ENCODE measurements at regions not wholly inside any gene's neighbourhood (a gene's known extent, or its start where the extent isn't known, plus 50 kb on each side); places are given as distances from the start of the nearest gene placed in this dataset.

DNA sequence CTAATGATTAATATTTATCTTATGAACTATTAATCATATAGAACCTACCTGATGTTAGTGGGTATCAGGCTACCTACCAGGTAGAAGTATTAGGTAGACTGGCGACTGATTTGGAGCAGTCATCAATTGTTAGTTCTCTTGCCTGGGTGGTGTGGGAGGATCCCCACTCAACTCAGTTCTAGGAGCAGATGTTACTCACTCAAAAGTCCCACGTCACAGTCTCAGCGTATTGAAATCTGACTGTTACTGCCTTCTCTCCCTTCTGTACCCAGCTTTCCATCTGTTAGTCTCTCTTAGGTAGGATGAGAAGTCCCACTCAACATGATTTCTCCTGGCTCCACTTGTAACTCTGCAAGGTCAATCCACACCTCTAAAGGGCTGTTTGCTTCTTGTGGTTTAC, 102.7 kb downstream of the OLFM4 start:
- ATAC-seq (ENCODE audit: insufficient read depth, low read depth) (no peak), DNase-seq (no peak)

DNA sequence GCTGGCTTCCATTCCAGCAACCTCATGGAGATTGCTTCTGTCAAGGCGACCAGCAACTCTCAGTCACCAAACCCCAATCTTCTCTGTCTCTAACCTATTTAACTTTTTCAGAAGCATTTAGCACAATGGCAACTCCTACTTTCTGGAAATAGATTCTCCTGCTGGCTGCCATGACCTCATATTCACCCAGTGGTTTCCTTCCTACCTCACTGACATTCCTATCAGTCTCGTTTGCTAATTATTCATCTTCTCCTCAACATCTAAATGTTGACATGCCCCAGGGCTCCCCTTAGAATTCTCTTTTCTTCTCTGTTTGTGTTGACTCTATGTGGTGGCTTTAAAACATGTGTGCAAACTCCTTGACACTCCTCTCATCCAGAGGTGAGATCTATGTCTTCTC, 106.7 kb downstream of the OLFM4 start:
- DNase-seq (no peak), ATAC-seq (ENCODE audit: insufficient read depth, low read depth) (no peak)
- no peaks in the 10 kb centered on the region for H3K27me3 ChIP-seq (ENCODE audit: insufficient read depth, low read length, poor library complexity)
- no peak overlapping the region for H3K27ac ChIP-seq (ENCODE audit: low read length)
- H3K4me3 ChIP-seq (ENCODE audit: low read depth in 1 of 2, low read length in 2 of 2): no peak overlapping the region
- no peaks in the 10 kb centered on the region for H4K20me1 ChIP-seq (ENCODE audit: insufficient read depth, low read length)
- peaks cover 3% of the 10 kb centered on the region for H3K4me1 ChIP-seq (ENCODE audit: insufficient read depth, low read length)
- H3K9ac ChIP-seq (ENCODE audit: low read depth, low read length): no peak overlapping the region
- no peak overlapping the region for H3K4me2 ChIP-seq (ENCODE audit: insufficient read depth, low read length)
- no peaks in the 10 kb centered on the region for H3K9me3 ChIP-seq (ENCODE audit: insufficient read depth, low read length, severe bottlenecking)
- TF ChIP-seq, protein P1, sequence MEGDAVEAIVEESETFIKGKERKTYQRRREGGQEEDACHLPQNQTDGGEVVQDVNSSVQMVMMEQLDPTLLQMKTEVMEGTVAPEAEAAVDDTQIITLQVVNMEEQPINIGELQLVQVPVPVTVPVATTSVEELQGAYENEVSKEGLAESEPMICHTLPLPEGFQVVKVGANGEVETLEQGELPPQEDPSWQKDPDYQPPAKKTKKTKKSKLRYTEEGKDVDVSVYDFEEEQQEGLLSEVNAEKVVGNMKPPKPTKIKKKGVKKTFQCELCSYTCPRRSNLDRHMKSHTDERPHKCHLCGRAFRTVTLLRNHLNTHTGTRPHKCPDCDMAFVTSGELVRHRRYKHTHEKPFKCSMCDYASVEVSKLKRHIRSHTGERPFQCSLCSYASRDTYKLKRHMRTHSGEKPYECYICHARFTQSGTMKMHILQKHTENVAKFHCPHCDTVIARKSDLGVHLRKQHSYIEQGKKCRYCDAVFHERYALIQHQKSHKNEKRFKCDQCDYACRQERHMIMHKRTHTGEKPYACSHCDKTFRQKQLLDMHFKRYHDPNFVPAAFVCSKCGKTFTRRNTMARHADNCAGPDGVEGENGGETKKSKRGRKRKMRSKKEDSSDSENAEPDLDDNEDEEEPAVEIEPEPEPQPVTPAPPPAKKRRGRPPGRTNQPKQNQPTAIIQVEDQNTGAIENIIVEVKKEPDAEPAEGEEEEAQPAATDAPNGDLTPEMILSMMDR (IDR thresholded peaks at IDR 0.05; ENCODE audit: borderline replicate concordance, extremely low read depth, low read length, poor library complexity, severe bottlenecking): no peak
- no peak for TF ChIP-seq EZH2 (IDR thresholded peaks at IDR 0.05; ENCODE audit: borderline replicate concordance, low read depth, low read length, severe bottlenecking)
- H3K79me2 ChIP-seq (ENCODE audit: insufficient read depth, low read length): no peaks in the 10 kb centered on the region
- H3K36me3 ChIP-seq (ENCODE audit: insufficient read depth, low read length): no peaks in the 10 kb centered on the region
- H2AFZ ChIP-seq (ENCODE audit: low read depth, low read length): no peak overlapping the region

More for the DNA sequence above, 102.7 kb downstream of the OLFM4 start:
- H4K20me1 ChIP-seq (ENCODE audit: insufficient read depth, low read length): no peaks in the 10 kb centered on the region
- no peak overlapping the region for H3K27ac ChIP-seq (ENCODE audit: low read length)
- H3K79me2 ChIP-seq (ENCODE audit: insufficient read depth, low read length): no peaks in the 10 kb centered on the region
- H3K4me2 ChIP-seq (ENCODE audit: insufficient read depth, low read length): no peak overlapping the region
- H3K4me3 ChIP-seq (ENCODE audit: low read depth in 1 of 2, low read length in 2 of 2): no peak overlapping the region
- H3K9me3 ChIP-seq (ENCODE audit: insufficient read depth, low read length, severe bottlenecking): no peaks in the 10 kb centered on the region
- H3K9ac ChIP-seq (ENCODE audit: low read depth, low read length): no peak overlapping the region
- no peaks in the 10 kb centered on the region for H3K4me1 ChIP-seq (ENCODE audit: insufficient read depth, low read length)
- no peaks in the 10 kb centered on the region for H3K36me3 ChIP-seq (ENCODE audit: insufficient read depth, low read length)
- TF ChIP-seq, protein P1 (IDR thresholded peaks at IDR 0.05; ENCODE audit: borderline replicate concordance, extremely low read depth, low read length, poor library complexity, severe bottlenecking): no peak
- no peak for TF ChIP-seq EZH2 (IDR thresholded peaks at IDR 0.05; ENCODE audit: borderline replicate concordance, low read depth, low read length, severe bottlenecking)
- no peak overlapping the region for H2AFZ ChIP-seq (ENCODE audit: low read depth, low read length)
- no peaks in the 10 kb centered on the region for H3K27me3 ChIP-seq (ENCODE audit: insufficient read depth, low read length, poor library complexity)

DNA sequence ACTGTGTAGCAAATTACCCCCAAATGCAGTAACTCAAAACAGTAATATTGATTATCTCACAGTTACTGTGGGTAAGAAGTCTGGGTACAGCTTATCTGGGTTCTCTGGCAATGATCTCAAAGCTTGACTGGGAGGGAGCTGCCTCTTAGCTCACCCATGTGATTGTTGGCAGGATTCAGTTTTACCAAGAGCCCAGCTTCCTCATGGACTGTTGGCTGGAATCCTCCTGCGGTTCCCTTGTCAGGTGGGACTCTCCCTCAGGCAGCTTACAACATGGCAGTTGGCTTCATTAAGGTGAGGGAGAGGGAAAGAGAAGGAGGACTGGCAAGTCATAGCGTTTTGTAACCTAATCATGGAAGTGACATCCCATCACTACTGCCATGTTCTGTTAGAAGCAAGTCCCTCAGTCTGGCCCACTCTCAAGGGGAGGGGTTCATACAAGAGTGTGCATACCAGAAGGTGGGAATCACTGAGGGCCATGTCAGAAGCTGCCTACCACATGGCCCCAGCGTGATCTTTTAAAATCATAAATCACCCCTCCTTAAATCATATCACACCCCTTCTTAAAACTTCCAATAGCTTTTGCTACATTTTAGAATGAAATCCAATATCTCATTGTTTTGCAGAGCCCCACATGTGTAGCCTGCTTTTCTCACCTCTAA, 108.1 kb downstream of the OLFM4 start:
- Histone ChIP-seq H3K27me3 (ENCODE audit: insufficient read depth, low read length, poor library complexity) (peaks cover 3% of the 10 kb centered on the region), H3K79me2 (ENCODE audit: insufficient read depth, low read length) (no peaks in the 10 kb centered on the region), H2AFZ (ENCODE audit: low read depth, low read length) (no peak overlapping the region), H3K4me3 (ENCODE audit: low read depth in 1 of 2, low read length in 2 of 2) (no peak overlapping the region), H3K4me1 (ENCODE audit: insufficient read depth, low read length) (peaks cover 12% of the 10 kb centered on the region), H3K27ac (ENCODE audit: low read length) (no peak overlapping the region), H3K4me2 (ENCODE audit: insufficient read depth, low read length) (no peak overlapping the region), H3K9me3 (ENCODE audit: insufficient read depth, low read length, severe bottlenecking) (no peaks in the 10 kb centered on the region), H4K20me1 (ENCODE audit: insufficient read depth, low read length) (no peaks in the 10 kb centered on the region), H3K9ac (ENCODE audit: low read depth, low read length) (no peak overlapping the region), H3K36me3 (ENCODE audit: insufficient read depth, low read length) (no peaks in the 10 kb centered on the region)
- no peak for DNase-seq
- no peak for ATAC-seq (ENCODE audit: insufficient read depth, low read depth)
- no peak for TF ChIP-seq EZH2 (IDR thresholded peaks at IDR 0.05; ENCODE audit: borderline replicate concordance, low read depth, low read length, severe bottlenecking)

DNA sequence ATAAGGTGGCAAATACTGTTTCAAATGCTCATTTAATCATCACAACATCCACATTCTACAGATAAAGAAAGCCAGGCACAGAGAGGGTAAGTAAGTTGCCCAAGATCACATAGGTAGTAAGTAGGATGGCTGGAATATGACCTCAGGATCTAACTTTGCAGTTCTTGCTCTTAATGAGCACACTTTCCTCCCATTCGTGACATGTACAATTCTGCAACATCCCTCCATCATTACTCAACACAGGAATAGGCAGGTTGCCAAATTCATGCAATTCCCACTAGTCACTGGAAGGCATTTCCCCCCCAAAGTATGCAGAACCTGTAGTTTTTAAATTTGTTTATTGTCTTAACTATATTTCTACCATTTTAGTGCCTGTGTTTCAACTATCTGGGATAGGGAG, 109.2 kb downstream of the OLFM4 start:
- H4K20me1 ChIP-seq (ENCODE audit: insufficient read depth, low read length): no peaks in the 10 kb centered on the region
- DNase-seq: no peak

More for the DNA sequence above, 109.2 kb downstream of the OLFM4 start:
- ATAC-seq (ENCODE audit: insufficient read depth, low read depth): no peak
- Histone ChIP-seq H3K9me3 (ENCODE audit: insufficient read depth, low read length, severe bottlenecking) (no peaks in the 10 kb centered on the region), H3K4me3 (ENCODE audit: low read depth in 1 of 2, low read length in 2 of 2) (no peak overlapping the region), H3K27ac (ENCODE audit: low read length) (no peak overlapping the region), H3K27me3 (ENCODE audit: insufficient read depth, low read length, poor library complexity) (peaks cover 3% of the 10 kb centered on the region), H3K4me2 (ENCODE audit: insufficient read depth, low read length) (no peak overlapping the region), H2AFZ (ENCODE audit: low read depth, low read length) (no peak overlapping the region), H3K9ac (ENCODE audit: low read depth, low read length) (no peak overlapping the region), H3K36me3 (ENCODE audit: insufficient read depth, low read length) (no peaks in the 10 kb centered on the region), H3K79me2 (ENCODE audit: insufficient read depth, low read length) (no peaks in the 10 kb centered on the region), H3K4me1 (ENCODE audit: insufficient read depth, low read length) (peaks cover 12% of the 10 kb centered on the region)
- TF ChIP-seq EZH2 (IDR thresholded peaks at IDR 0.05; ENCODE audit: borderline replicate concordance, low read depth, low read length, severe bottlenecking): no peak
- TF ChIP-seq, protein P1 (IDR thresholded peaks at IDR 0.05; ENCODE audit: borderline replicate concordance, extremely low read depth, low read length, poor library complexity, severe bottlenecking): no peak
